Calu3 (cell line): ENCODE measurements at regions not wholly inside any gene's neighbourhood (a gene's known extent, or its start where the extent isn't known, plus 50 kb on each side); places are given as distances from the start of the nearest gene placed in this dataset.

Experiments
- BruUV-seq: library from RNA; stranded (reverse); fragments of 400-500 nt; replicated peaks from 2 replicates; lab custom pipeline; 2021; lab: Mats Ljungman, UMichigan
- CTCF ChIA-PET: fragments of 300-600 bp; sonication (Branson Sonifier 250); formaldehyde crosslinking; loops from one replicate; lab custom pipeline; 2022; ENCODE audit warnings: antibody characterized with exemption; lab: Charles Lee
- DNase-seq: peaks from one replicate; pipeline ENCODE4 v3.0.0; 2022
- H3K27ac Mint-ChIP-seq: one replicate; pipeline ENCODE4 v1.8.0; 2022; ENCODE audit warnings: mixed read lengths; ENCODE audit not compliant: unreplicated experiment
- H3K27me3 Mint-ChIP-seq: one replicate; pipeline ENCODE4 v1.8.0; 2022; ENCODE audit warnings: mixed read lengths; ENCODE audit not compliant: unreplicated experiment
- H3K36me3 Mint-ChIP-seq: one replicate; pipeline ENCODE4 v1.8.0; 2022; ENCODE audit warnings: mild to moderate bottlenecking, moderate library complexity, mixed read lengths; ENCODE audit not compliant: insufficient read depth, unreplicated experiment
- H3K4me1 Mint-ChIP-seq: one replicate; pipeline ENCODE4 v1.8.0; 2022; ENCODE audit warnings: mild to moderate bottlenecking, low read depth, mixed read lengths; ENCODE audit not compliant: unreplicated experiment
- H3K4me3 Mint-ChIP-seq: one replicate; pipeline ENCODE4 v1.8.0; 2022; ENCODE audit warnings: mild to moderate bottlenecking, low read depth, moderate library complexity, mixed read lengths; ENCODE audit not compliant: unreplicated experiment
- H3K9me3 Mint-ChIP-seq: one replicate; pipeline ENCODE4 v1.8.0; 2022; ENCODE audit warnings: low read depth, mixed read lengths; ENCODE audit not compliant: unreplicated experiment
- intact Hi-C: fragments of 100-400 bp; cut with micrococcal nuclease; formaldehyde crosslinking; loops from one replicate; pipeline ENCODE4 v1.10.0; 2022; ENCODE audit not compliant: unreplicated experiment
- TF ChIP-seq, protein P1 (sequence below): fragments of 200-600 bp; IDR thresholded peaks from one replicate; pipeline ENCODE4 v1.8.0; 2022; ENCODE audit warnings: antibody characterized with exemption; ENCODE audit not compliant: unreplicated experiment

DNA sequence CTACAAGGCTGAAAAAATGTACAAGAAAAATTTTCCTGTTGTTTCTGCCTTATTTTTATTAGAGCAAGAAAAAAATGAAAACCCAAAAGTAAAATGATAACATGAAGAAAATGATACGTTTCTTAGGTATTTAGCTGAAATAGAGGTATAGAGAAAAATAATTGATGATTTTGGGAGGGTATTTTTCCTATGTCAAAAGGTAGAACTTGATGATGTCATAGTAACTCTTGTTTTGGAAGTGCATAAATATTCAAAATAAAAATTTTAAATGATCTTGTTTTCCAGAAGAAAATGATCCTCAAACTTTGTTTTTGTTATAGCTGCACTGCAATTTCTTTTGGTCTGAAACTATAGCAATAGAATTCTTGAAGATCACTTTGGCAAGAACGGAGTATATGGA lies 608.8 kb upstream of the BOD1L1 start:
- Mint-ChIP-seq H3K27me3 (no peaks in the 10 kb centered on the region), H3K27ac (no peak overlapping the region), H3K9me3 (no peaks in the 10 kb centered on the region), H3K4me3 (no peak overlapping the region), H3K4me1 (no peaks in the 10 kb centered on the region), H3K36me3 (no peaks in the 10 kb centered on the region)
- intact Hi-C loops, result no loop called here
- no TSS peak for BruUV-seq
- no peak for DNase-seq
- TF ChIP-seq, protein P1, sequence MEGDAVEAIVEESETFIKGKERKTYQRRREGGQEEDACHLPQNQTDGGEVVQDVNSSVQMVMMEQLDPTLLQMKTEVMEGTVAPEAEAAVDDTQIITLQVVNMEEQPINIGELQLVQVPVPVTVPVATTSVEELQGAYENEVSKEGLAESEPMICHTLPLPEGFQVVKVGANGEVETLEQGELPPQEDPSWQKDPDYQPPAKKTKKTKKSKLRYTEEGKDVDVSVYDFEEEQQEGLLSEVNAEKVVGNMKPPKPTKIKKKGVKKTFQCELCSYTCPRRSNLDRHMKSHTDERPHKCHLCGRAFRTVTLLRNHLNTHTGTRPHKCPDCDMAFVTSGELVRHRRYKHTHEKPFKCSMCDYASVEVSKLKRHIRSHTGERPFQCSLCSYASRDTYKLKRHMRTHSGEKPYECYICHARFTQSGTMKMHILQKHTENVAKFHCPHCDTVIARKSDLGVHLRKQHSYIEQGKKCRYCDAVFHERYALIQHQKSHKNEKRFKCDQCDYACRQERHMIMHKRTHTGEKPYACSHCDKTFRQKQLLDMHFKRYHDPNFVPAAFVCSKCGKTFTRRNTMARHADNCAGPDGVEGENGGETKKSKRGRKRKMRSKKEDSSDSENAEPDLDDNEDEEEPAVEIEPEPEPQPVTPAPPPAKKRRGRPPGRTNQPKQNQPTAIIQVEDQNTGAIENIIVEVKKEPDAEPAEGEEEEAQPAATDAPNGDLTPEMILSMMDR, result no peak
- CTCF ChIA-PET, result no interaction called here

DNA sequence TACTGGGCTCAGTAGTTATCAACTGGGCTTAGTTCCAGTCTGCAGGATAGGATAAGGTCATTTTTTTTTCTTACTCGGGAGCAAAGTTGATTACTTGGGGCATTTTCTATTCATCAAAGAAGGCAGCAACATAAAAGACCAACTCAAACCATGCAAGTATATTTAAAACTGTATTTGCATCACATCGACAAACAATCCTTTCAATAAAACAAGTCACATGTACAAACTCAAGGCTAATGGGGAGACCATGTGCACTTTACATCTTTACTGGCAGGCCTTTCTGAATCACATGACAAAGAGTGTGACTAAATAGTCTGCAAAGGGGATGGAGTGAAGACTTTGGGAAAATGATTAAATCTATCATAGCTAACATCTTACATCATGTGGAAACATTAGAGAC lies 610.4 kb upstream of the BOD1L1 start:
- no peaks in the 10 kb centered on the region for H3K27me3 Mint-ChIP-seq
- H3K27ac Mint-ChIP-seq, result no peak overlapping the region
- no TSS peak for BruUV-seq
- intact Hi-C loops, result no loop called here
- CTCF ChIA-PET, result no interaction called here
- no peaks in the 10 kb centered on the region for H3K9me3 Mint-ChIP-seq
- no peaks in the 10 kb centered on the region for H3K36me3 Mint-ChIP-seq
- H3K4me3 Mint-ChIP-seq, result no peak overlapping the region
- no peak for DNase-seq
- TF ChIP-seq, protein P1, result no peak
- H3K4me1 Mint-ChIP-seq, result no peaks in the 10 kb centered on the region

DNA sequence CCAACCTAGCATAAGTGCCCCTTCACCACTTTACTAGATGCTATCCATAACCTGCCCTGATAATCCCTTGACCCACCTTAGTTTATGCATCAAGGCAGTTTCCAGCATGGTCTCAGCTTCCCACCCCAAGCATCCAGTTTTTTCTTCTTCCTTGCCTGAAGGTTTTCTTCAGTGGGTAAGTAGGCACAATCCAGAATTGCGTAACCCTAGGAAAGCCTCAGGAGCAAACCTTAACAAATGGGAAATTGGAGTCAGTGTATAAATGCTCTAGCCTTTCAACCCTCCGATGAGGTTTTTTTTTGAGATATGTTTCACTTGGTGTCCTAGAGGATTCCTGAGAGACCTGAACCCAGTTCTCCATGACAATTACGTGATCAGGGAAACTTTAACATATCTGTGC lies 614.0 kb upstream of the BOD1L1 start:
- H3K9me3 Mint-ChIP-seq, result no peaks in the 10 kb centered on the region
- no peak overlapping the region for H3K4me3 Mint-ChIP-seq
- no peak overlapping the region for H3K27ac Mint-ChIP-seq
- no peaks in the 10 kb centered on the region for H3K36me3 Mint-ChIP-seq
- H3K27me3 Mint-ChIP-seq, result no peaks in the 10 kb centered on the region
- TF ChIP-seq, protein P1, result no peak
- H3K4me1 Mint-ChIP-seq, result no peaks in the 10 kb centered on the region
- CTCF ChIA-PET, result no interaction called here
- DNase-seq, result no peak
- intact Hi-C loops, result no loop called here
- BruUV-seq, result no TSS peak

DNA sequence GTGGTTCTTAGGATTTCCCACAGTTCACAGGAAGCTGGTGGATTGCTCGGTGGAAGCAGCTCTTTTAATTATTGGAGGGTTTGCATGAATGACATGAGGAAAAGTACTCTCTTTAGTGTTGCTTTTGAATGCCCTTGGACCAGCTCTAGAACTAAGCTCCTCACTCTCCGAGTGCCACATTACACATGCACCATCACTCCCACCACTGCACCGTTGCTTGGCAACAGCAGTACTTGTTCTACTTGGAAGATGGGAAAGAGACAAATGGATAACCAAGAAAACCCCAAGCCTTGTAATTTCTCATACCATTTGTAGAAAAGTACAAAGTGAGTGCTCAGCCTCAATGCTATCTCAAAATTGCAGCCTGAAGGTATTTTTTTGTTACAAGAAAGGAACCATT lies 620.2 kb upstream of the BOD1L1 start:
- intact Hi-C loops, result no loop called here
- Mint-ChIP-seq H3K27ac (no peak overlapping the region), H3K27me3 (no peaks in the 10 kb centered on the region), H3K4me1 (no peaks in the 10 kb centered on the region), H3K36me3 (no peaks in the 10 kb centered on the region), H3K4me3 (no peak overlapping the region), H3K9me3 (peaks cover 1% of the 10 kb centered on the region)
- CTCF ChIA-PET, result no interaction called here
- DNase-seq, result no peak
- no TSS peak for BruUV-seq
- TF ChIP-seq, protein P1, result no peak
